IMR-90 (cell line): ENCODE measurements at regions not wholly inside any gene's neighbourhood (a gene's known extent, or its start where the extent isn't known, plus 50 kb on each side); places are given as distances from the start of the nearest gene placed in this dataset.

Experiments used
- ATAC-seq: fragments of 200-7000 bp; cut with Tn5 transposase; 2 replicates; pipeline ENCODE4 v1.9.1; 2020; ENCODE audit warnings: low read depth, mild to moderate bottlenecking, moderate library complexity
- BruUV-seq: library from RNA; stranded (reverse); fragments of 400-500 nt; replicated peaks from 2 replicates; lab custom pipeline; 2021; lab: Mats Ljungman, UMichigan
- CTCF ChIA-PET: fragments of 300-600 bp; formaldehyde crosslinking; extraction: SDS; loops from one replicate; lab custom pipeline; 2021; ENCODE audit warnings: antibody characterized with exemption; lab: Yijun Ruan, JAX
- POLR2A ChIA-PET: fragments of 300-600 bp; sonication (Branson Sonifier 250); formaldehyde crosslinking; loops from one replicate; lab custom pipeline; 2022; ENCODE audit warnings: antibody characterized with exemption; ENCODE audit not compliant: unreplicated experiment; lab: Charles Lee
- DNase-seq: peaks from one replicate; pipeline ENCODE4 v3.0.0; 2013
- H2AFZ ChIP-seq: replicated peaks from 2 replicates; pipeline ENCODE3; 2013; ENCODE audit warnings: low read length, mild to moderate bottlenecking; ENCODE audit not compliant: poor library complexity
- H2AK5ac ChIP-seq: 2 replicates; pipeline ENCODE4 v1.6.1; 2013; ENCODE audit warnings: low read depth, low read length, inconsistent platforms
- H2AK9ac ChIP-seq: replicated peaks from 2 replicates; pipeline ENCODE3; 2013; ENCODE audit warnings: mild to moderate bottlenecking, low read depth, low read length, moderate library complexity; ENCODE audit not compliant: poor library complexity
- H2BK120ac ChIP-seq: 2 replicates; pipeline ENCODE4 v1.6.1; 2013; ENCODE audit warnings: low read depth, low read length, inconsistent platforms
- H2BK15ac ChIP-seq: 3 replicates; pipeline ENCODE4 v1.6.1; 2013; ENCODE audit warnings: low read depth, low read length, inconsistent platforms
- H2BK20ac ChIP-seq: 2 replicates; pipeline ENCODE4 v1.6.1; 2013; ENCODE audit warnings: low read depth, mild to moderate bottlenecking, inconsistent platforms, low read length, moderate library complexity
- H2BK5ac ChIP-seq: 2 replicates; pipeline ENCODE4 v1.6.1; 2013; ENCODE audit warnings: mild to moderate bottlenecking, low read depth, low read length, inconsistent platforms; ENCODE audit not compliant: poor library complexity, severe bottlenecking
- H3K14ac ChIP-seq: replicated peaks from 2 replicates; pipeline ENCODE4 v1.6.1; 2013; ENCODE audit warnings: low read depth, low read length, inconsistent platforms
- H3K18ac ChIP-seq: 2 replicates; pipeline ENCODE4 v1.6.1; 2013; ENCODE audit warnings: low read depth, low read length, control low read depth
- H3K23ac ChIP-seq: 2 replicates; pipeline ENCODE4 v1.6.1; 2013; ENCODE audit warnings: low read depth, low read length, inconsistent platforms
- H3K27ac ChIP-seq: 2 replicates; pipeline ENCODE4 v1.5.1; 2013; ENCODE audit warnings: mild to moderate bottlenecking, control low read depth, low read length; ENCODE audit not compliant: insufficient read depth
- H3K27me3 ChIP-seq: 2 replicates; pipeline ENCODE4 v1.6.1; 2013; ENCODE audit warnings: low read length; ENCODE audit not compliant: control insufficient read depth, insufficient read depth
- H3K36me3 ChIP-seq: 2 replicates; pipeline ENCODE4 v1.6.1; 2013; ENCODE audit warnings: low read length, mixed read lengths; ENCODE audit not compliant: control insufficient read depth, insufficient read depth
- H3K4ac ChIP-seq: 2 replicates; pipeline ENCODE4 v1.6.1; 2013; ENCODE audit warnings: low read depth, low read length, inconsistent platforms
- H3K4me1 ChIP-seq: 2 replicates; pipeline ENCODE4 v1.6.1; 2013; ENCODE audit warnings: low read length, mixed read lengths; ENCODE audit not compliant: control insufficient read depth, insufficient read depth
- H3K4me2 ChIP-seq: 2 replicates; pipeline ENCODE4 v1.6.1; 2013; ENCODE audit warnings: low read depth, mild to moderate bottlenecking, control low read depth, low read length, moderate library complexity
- H3K4me3 ChIP-seq: 2 replicates; pipeline ENCODE4 v1.5.1; 2013; ENCODE audit warnings: low read depth, mild to moderate bottlenecking, control low read depth, low read length, moderate library complexity; ENCODE audit not compliant: insufficient read depth
- H3K56ac ChIP-seq: 2 replicates; pipeline ENCODE4 v1.6.1; 2013; ENCODE audit warnings: low read length, inconsistent platforms; ENCODE audit not compliant: insufficient read depth; ENCODE audit errors: extremely low read depth
- H3K79me1 ChIP-seq, 2 experiments: 2 replicates each; pipeline ENCODE4 v1.6.1; 2013; ENCODE audit warnings: low read length in 2 of 2, inconsistent platforms in 1 of 2, low read depth in 1 of 2
- H3K9ac ChIP-seq: 2 replicates; pipeline ENCODE4 v1.6.1; 2013; ENCODE audit warnings: low read depth, low read length, control low read depth
- H3K9me1 ChIP-seq: 2 replicates; pipeline ENCODE4 v1.6.1; 2013; ENCODE audit warnings: low read length, inconsistent platforms; ENCODE audit not compliant: insufficient read depth
- H3K9me3 ChIP-seq: 2 replicates; pipeline ENCODE4 v1.6.1; 2013; ENCODE audit warnings: low read length; ENCODE audit not compliant: control insufficient read depth, insufficient read depth
- H4K20me1 ChIP-seq: 2 replicates; pipeline ENCODE4 v1.6.1; 2013; ENCODE audit warnings: low read length, inconsistent platforms; ENCODE audit not compliant: insufficient read depth
- H4K5ac ChIP-seq: 2 replicates; pipeline ENCODE4 v1.6.1; 2013; ENCODE audit warnings: mild to moderate bottlenecking, low read depth, low read length, control low read depth
- H4K8ac ChIP-seq, 2 experiments: 2 replicates each; pipeline ENCODE4 v1.6.1; 2013; ENCODE audit warnings: low read depth in 2 of 2, low read length in 2 of 2, control low read depth in 1 of 2, inconsistent platforms in 1 of 2
- H4K91ac ChIP-seq: 2 replicates; pipeline ENCODE4 v1.6.1; 2013; ENCODE audit warnings: low read depth, low read length, inconsistent platforms; ENCODE audit not compliant: insufficient read depth
- BHLHE40 ChIP-seq: fragments of 150-350 bp; IDR thresholded peaks from 2 replicates; pipeline ENCODE4 v1.6.1; 2016; ENCODE audit warnings: mild to moderate bottlenecking, low read depth, low read length
- CHD1 ChIP-seq: IDR thresholded peaks from 2 replicates; pipeline ENCODE4 v1.6.1; 2012; ENCODE audit warnings: low read depth, low read length, improper control_type of control experiment
- WGBS, 2 experiments: methylation state at CpG; one replicate each; pipeline versions ENCODE4 v1.1.5 to v1.1.7; 2013; ENCODE audit warnings: missing lambda C conversion rate in 2 of 2; ENCODE audit not compliant: insufficient read length in 1 of 2; ENCODE audit errors: extremely low coverage in 2 of 2; 5-methylcytosine and 5-hydroxymethylcytosine counted together
- dilution Hi-C: fragments of 300-500 bp; cut with HindIII; formaldehyde crosslinking; loops from one replicate; pipeline ENCODE4 v1.14.3; 2018; ENCODE audit warnings: low sequenced_read_pairs; ENCODE audit not compliant: unreplicated experiment
- in situ Hi-C: fragments of 300-500 bp; cut with MboI; formaldehyde crosslinking; loops from 3 replicates; pipeline ENCODE4 v1.14.3; 2019; ENCODE audit warnings: low sequenced_read_pairs, inconsistent platforms, mixed read lengths
- intact Hi-C: fragments of 100-400 bp; cut with micrococcal nuclease; formaldehyde crosslinking; loops from 2 replicates; pipeline ENCODE4 v1.10.0; 2022
- TF ChIP-seq, protein P1 (sequence below): fragments of 150-350 bp; IDR thresholded peaks from 2 replicates; pipeline ENCODE4 v1.6.1; 2017; ENCODE audit warnings: mild to moderate bottlenecking, antibody characterized with exemption, low read length, low read depth

DNA sequence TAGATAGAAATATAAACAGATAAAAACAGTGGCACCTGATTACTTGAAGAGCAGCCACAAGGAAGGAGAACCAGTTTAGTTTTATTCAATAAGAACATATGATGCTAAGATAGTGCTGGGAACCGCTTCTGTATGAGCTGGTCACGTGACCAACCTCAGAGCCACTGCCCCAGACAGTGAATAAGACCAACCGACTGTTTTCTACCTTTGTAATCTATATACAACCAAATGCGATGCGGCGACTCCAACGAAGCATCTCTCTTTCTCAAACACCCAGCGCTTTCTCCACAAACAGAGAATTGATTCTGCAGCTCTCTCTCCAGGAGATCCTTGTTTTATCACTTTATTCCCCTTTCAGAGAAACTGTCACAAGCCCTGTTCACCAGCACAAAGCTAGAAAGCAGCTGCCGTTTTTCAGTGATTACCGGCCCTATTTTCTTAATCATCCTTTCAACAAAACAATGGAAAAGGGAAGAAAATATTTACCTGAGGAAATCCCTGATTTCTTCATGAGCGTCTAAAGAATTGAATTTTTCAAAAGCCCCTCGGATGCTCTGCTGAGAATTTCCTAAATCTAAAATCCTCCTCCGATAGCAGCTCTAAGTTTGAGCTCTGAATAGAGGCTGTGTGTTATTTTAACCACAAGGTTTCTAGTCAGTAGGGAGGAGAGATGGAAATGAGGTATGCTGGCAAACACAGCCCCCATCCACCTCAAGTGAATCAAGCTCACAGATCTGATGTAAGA lies 55.7 kb upstream of the JCAD start:
- H3K4me2 ChIP-seq = peak overlapping the region; percentile 18; the same call in 1 of the 2 replicates
- H2BK120ac ChIP-seq = no peak overlapping the region; the same call in 1 of the 2 replicates
- intact Hi-C loops = no loop called here
- BruUV-seq = no TSS peak
- no peak overlapping the region; the same call in 2 of the 3 replicates for H2BK15ac ChIP-seq
- peak; percentile 26 for DNase-seq
- H3K4ac ChIP-seq = no peak overlapping the region; the same call in 1 of the 2 replicates
- 0 out of 2 replicates have a peak, but pooled peaks have one; percentile 24 for ATAC-seq
- no peak overlapping the region for H2AK5ac ChIP-seq
- H3K27ac ChIP-seq = no peak overlapping the region
- ChIA-PET CTCF (no interaction called here), POLR2A (interaction anchor here (0.6 kb wide), 1 partner anchor 87 kb away, joined by 3 read pairs; no protein-coding TSS in a partner anchor)
- H3K9ac ChIP-seq = no peak overlapping the region
- TF ChIP-seq CHD1 = no peak
- TF ChIP-seq, protein P1, sequence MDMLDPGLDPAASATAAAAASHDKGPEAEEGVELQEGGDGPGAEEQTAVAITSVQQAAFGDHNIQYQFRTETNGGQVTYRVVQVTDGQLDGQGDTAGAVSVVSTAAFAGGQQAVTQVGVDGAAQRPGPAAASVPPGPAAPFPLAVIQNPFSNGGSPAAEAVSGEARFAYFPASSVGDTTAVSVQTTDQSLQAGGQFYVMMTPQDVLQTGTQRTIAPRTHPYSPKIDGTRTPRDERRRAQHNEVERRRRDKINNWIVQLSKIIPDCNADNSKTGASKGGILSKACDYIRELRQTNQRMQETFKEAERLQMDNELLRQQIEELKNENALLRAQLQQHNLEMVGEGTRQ = peak; percentile 83
- peak; percentile 49; the same call in 1 of the 2 replicates for TF ChIP-seq BHLHE40
- peaks cover 7% of the 10 kb centered on the region for H3K27me3 ChIP-seq
- 28% methylated on average over 5 of the region's 13 CpGs; no CpG with 5 or more reads in 1 of the 2 experiments for WGBS, 2 experiments
- H3K4me3 ChIP-seq = no peak overlapping the region
- H4K8ac ChIP-seq = no peak overlapping the region
- no peak overlapping the region for H3K18ac ChIP-seq
- peaks cover 15% of the 10 kb centered on the region; the same call in 1 of the 2 replicates for H3K9me1 ChIP-seq
- H3K79me1 ChIP-seq = no peaks in the 10 kb centered on the region; a peak in 1 of 4 replicates
- H3K14ac ChIP-seq = 0 out of 2 replicates have a peak overlapping the region, but pooled peaks have one; percentile 60
- H3K4me1 ChIP-seq = no peaks in the 10 kb centered on the region; the same call in 1 of the 2 replicates
- in situ Hi-C loops = no loop called here
- H2AK9ac ChIP-seq = no peak overlapping the region
- no peaks in the 10 kb centered on the region for H3K9me3 ChIP-seq
- no peak overlapping the region for H4K91ac ChIP-seq
- H2BK20ac ChIP-seq = no peak overlapping the region
- dilution Hi-C loops = no loop called here
- 0 out of 2 replicates have a peak overlapping the region, but pooled peaks have one; percentile 2 for H3K23ac ChIP-seq
- H4K20me1 ChIP-seq = no peaks in the 10 kb centered on the region
- no peaks in the 10 kb centered on the region for H3K36me3 ChIP-seq
- H2BK5ac ChIP-seq = no peak overlapping the region
- no peak overlapping the region for H3K56ac ChIP-seq
- H4K5ac ChIP-seq = no peak overlapping the region
- H2AFZ ChIP-seq = peak overlapping the region; percentile 40
